Sigmoid colon (tissue), 6 donors: ENCODE measurements at regions not wholly inside any gene's neighbourhood (a gene's known extent, or its start where the extent isn't known, plus 50 kb on each side); places are given as distances from the start of the nearest gene placed in this dataset.

Source experiments
- DNase-seq: peaks from one replicate; pipeline ENCODE4 v3.0.0-alpha.2; 2019
- H3K27ac ChIP-seq, 4 donors: fragments of 200-600 bp; sonication (generic); one replicate each; pipeline ENCODE4 v1.5.1; 2016 to 2019; ENCODE audit warnings: mild to moderate bottlenecking in 1 of 4
- H3K27me3 ChIP-seq, 3 donors: fragments of 200-600 bp; sonication (generic); one replicate each; pipeline ENCODE4 v1.5.1; 2019; ENCODE audit warnings: mild to moderate bottlenecking in 1 of 3
- H3K36me3 ChIP-seq, 4 donors: fragments of 200-600 bp; sonication (generic); one replicate each; pipeline ENCODE4 v1.5.1; 2016 to 2019
- H3K4me1 ChIP-seq, 4 donors: fragments of 200-600 bp; sonication (generic); one replicate each; pipeline ENCODE4 v1.5.1; 2017 to 2019
- H3K4me3 ChIP-seq, 4 donors: fragments of 200-600 bp; sonication (generic); one replicate each; pipeline ENCODE4 v1.5.1; 2017 to 2019; ENCODE audit warnings: mild to moderate bottlenecking in 2 of 4, moderate library complexity in 1 of 4
- H3K9me3 ChIP-seq, 4 donors: fragments of 200-600 bp in 3 of 4; sonication (generic) in 3 of 4; one replicate each; pipeline versions ENCODE4 v1.5.1 to v1.6.1; 2013 to 2019
- CTCF ChIP-seq, 4 experiments: fragments of 450-650 bp in 3 of 4; fragments of 200-600 bp in 1 of 4; IDR thresholded peaks; one replicate each; pipeline ENCODE4 v1.5.1; 2016 to 2019; ENCODE audit warnings: antibody characterized with exemption in 4 of 4, mild to moderate bottlenecking in 3 of 4, moderate library complexity in 2 of 4
- EP300 ChIP-seq, 4 donors: sonication (generic); formaldehyde crosslinking; IDR thresholded peaks; one replicate each; pipeline ENCODE4 v1.6.1; 2017; ENCODE audit warnings: antibody characterized with exemption in 4 of 4
- POLR2A ChIP-seq, 2 donors: fragments of 450-650 bp; IDR thresholded peaks; one replicate each; pipeline ENCODE4 v1.6.1; 2016; ENCODE audit warnings: antibody characterized with exemption in 2 of 2, mild to moderate bottlenecking in 2 of 2, moderate library complexity in 2 of 2
- POLR2AphosphoS5 ChIP-seq, 4 donors: sonication (generic); formaldehyde crosslinking; IDR thresholded peaks; one replicate each; pipeline ENCODE4 v1.6.1; 2017; ENCODE audit warnings: antibody characterized with exemption in 4 of 4
- whole genome bisulfite sequencing, 2 donors: extraction: QIAGEN DNeasy Blood & Tissue Kit; methylation state at CpG; one replicate each; pipeline ENCODE4 v1.1.7; 2013; 5-methylcytosine and 5-hydroxymethylcytosine counted together
- intact Hi-C: fragments of 100-400 bp; cut with DNase I; formaldehyde crosslinking; loops from one replicate; pipeline ENCODE4 v1.15.1; 2023
- donor health status: healthy with polysubstance abuse.
- donor health status: healthy.

DNA sequence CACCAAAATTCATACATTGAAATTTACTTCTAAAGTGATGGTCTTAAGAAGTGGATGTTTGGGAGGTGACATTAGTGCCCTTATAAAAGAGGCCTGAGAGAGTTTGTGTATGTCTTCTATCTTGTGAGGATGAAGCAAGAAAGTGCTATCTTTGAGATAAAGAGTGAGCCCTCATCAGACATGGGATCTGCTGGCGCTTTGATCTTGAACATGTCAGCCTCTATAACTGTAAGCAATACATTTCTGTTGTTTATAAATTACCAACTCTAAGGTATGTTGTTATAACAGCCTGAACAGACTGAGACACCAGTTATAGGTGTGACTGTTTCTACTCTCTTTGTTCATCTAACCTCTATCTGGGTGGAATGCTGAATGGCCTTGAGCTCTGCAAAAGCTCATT, 54.5 kb upstream of the SETBP1 start:
- Histone ChIP-seq H3K4me3 (no peak overlapping the region), H3K4me1 (peaks cover 0 to 9% (median 0%) of the 10 kb centered on the region in 4 donors), H3K36me3 (no peaks in the 10 kb centered on the region), H3K27me3 (no peaks in the 10 kb centered on the region), H3K9me3 (no peaks in the 10 kb centered on the region), H3K27ac (no peak overlapping the region)
- no peak for TF ChIP-seq POLR2AphosphoS5 (IDR thresholded peaks at IDR 0.05)
- no peak for TF ChIP-seq POLR2A (IDR thresholded peaks at IDR 0.05)
- no peak for TF ChIP-seq EP300 (IDR thresholded peaks at IDR 0.05)
- no peak for TF ChIP-seq CTCF (IDR thresholded peaks at IDR 0.05)
- intact Hi-C loops, result no loop called here
- 94% methylated on average over 1 of the region's 1 CpG for WGBS, 2 donors
- DNase-seq, result no peak

GRCh38 chr18:44626807-44627206, 53.9 kb upstream of the SETBP1 start:
- H3K4me3 ChIP-seq, result no peak overlapping the region
- 85 to 87% methylated on average over 2 of the region's 2 CpGs for WGBS, 2 donors
- TF ChIP-seq POLR2A (IDR thresholded peaks at IDR 0.05), result no peak
- TF ChIP-seq POLR2AphosphoS5 (IDR thresholded peaks at IDR 0.05), result no peak
- TF ChIP-seq CTCF (IDR thresholded peaks at IDR 0.05), result no peak
- TF ChIP-seq EP300 (IDR thresholded peaks at IDR 0.05), result no peak

GRCh38 chr18:44627280-44627679, 53.4 kb upstream of the SETBP1 start:
- DNase-seq, result no peak
- 73 to 74% methylated on average over 3 of the region's 3 CpGs for WGBS, 2 donors
- intact Hi-C loops, result no loop called here
- no peaks in the 10 kb centered on the region for H3K9me3 ChIP-seq
- H3K27me3 ChIP-seq, result no peaks in the 10 kb centered on the region
- H3K27ac ChIP-seq, result no peak overlapping the region
- no peak for TF ChIP-seq EP300 (IDR thresholded peaks at IDR 0.05)
- TF ChIP-seq POLR2A (IDR thresholded peaks at IDR 0.05), result no peak
- TF ChIP-seq CTCF (IDR thresholded peaks at IDR 0.05), result no peak
- no peak for TF ChIP-seq POLR2AphosphoS5 (IDR thresholded peaks at IDR 0.05)
- H3K36me3 ChIP-seq, result no peaks in the 10 kb centered on the region
- H3K4me1 ChIP-seq, result peaks cover 0 to 9% (median 0%) of the 10 kb centered on the region in 4 donors
- H3K4me3 ChIP-seq, result no peak overlapping the region

More at GRCh38 chr18:44626807-44627206, 53.9 kb upstream of the SETBP1 start:
- H3K9me3 ChIP-seq, result no peaks in the 10 kb centered on the region
- intact Hi-C loops, result no loop called here
- H3K36me3 ChIP-seq, result no peaks in the 10 kb centered on the region
- no peak for DNase-seq
- no peak overlapping the region for H3K27ac ChIP-seq
- peaks cover 0 to 9% (median 0%) of the 10 kb centered on the region in 4 donors for H3K4me1 ChIP-seq
- H3K27me3 ChIP-seq, result no peaks in the 10 kb centered on the region

DNA sequence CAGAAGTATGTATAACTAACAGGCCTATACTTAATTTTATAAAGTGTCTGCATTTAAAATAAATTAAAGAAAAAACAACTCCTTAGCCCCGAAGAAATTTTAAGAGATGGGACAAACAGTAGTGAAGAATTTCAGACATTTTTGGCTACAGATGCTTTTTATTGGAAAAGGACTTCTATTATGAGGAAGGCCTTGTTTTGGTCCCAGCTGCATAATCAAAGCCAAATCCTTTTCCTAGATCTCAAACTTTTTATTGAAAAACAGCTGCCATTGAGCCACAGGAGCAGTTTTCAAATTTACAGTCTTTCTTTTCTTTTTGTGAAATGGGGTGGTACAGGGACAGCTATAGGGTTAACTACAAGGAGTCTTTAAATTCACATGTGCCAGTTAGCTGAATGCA, 51.3 kb upstream of the SETBP1 start:
- Histone ChIP-seq H3K9me3 (no peaks in the 10 kb centered on the region), H3K27ac (no peak overlapping the region), H3K4me1 (peaks cover 0 to 10% (median under 1%) of the 10 kb centered on the region in 4 donors), H3K36me3 (no peaks in the 10 kb centered on the region), H3K27me3 (no peaks in the 10 kb centered on the region), H3K4me3 (no peak overlapping the region)
- intact Hi-C loops, result no loop called here
- no peak for TF ChIP-seq CTCF (IDR thresholded peaks at IDR 0.05)
- TF ChIP-seq POLR2AphosphoS5 (IDR thresholded peaks at IDR 0.05), result no peak
- TF ChIP-seq POLR2A (IDR thresholded peaks at IDR 0.05), result no peak
- DNase-seq, result no peak
- WGBS, 2 donors, result 73 to 89% methylated on average over 1 of the region's 1 CpG

DNA sequence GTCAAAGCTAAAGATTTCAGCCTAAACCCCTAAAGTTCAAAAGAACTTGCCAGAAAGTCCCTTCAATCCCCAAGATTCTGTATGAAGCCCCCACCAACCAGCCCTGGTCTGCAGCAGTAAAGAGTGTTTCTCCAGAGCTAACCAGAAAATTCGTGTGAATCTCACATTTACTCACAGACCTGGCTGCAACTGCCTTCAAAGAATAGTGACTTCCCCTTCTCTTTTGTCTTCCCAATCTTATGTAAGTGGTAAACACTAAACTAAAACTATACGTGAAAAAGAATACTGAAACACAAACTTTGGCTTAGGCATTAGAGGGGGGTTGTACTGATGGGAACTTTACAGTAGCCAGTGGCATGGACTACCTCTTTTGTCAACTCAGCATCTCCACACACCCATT, 50.6 kb upstream of the SETBP1 start:
- intact Hi-C loops, result no loop called here
- 43 to 66% methylated on average over 2 of the region's 2 CpGs for WGBS, 2 donors
- no peaks in the 10 kb centered on the region for H3K27me3 ChIP-seq
- H3K36me3 ChIP-seq, result no peaks in the 10 kb centered on the region
- H3K27ac ChIP-seq, result no peak overlapping the region
- H3K4me3 ChIP-seq, result no peak overlapping the region
- DNase-seq, result no peak
- H3K4me1 ChIP-seq, result peaks cover 0 to 17% (median 4%) of the 10 kb centered on the region in 4 donors
- TF ChIP-seq EP300 (IDR thresholded peaks at IDR 0.05) (no peak), CTCF (IDR thresholded peaks at IDR 0.05) (no peak), POLR2A (IDR thresholded peaks at IDR 0.05) (no peak), POLR2AphosphoS5 (IDR thresholded peaks at IDR 0.05) (no peak)
- H3K9me3 ChIP-seq, result no peaks in the 10 kb centered on the region
